Amniotic stem cell (primary cell): ENCODE measurements at regions not wholly inside any gene's neighbourhood (a gene's known extent, or its start where the extent isn't known, plus 50 kb on each side); places are given as distances from the start of the nearest gene placed in this dataset.

Experiments
- DNase-seq: peaks from one replicate; lab custom pipeline; 2025; lab: John Stamatoyannopoulos, UW

GRCh38 chr11:121740902-121741301 lies 288.1 kb upstream of the SORL1-AS1 start:
- no peak for DNase-seq

GRCh38 chr11:121733858-121734257 lies 281.1 kb upstream of the SORL1-AS1 start:
- DNase-seq: no peak

- no peak for DNase-seq
Measured at GRCh38 chr11:121727942-121728341, 275.2 kb upstream of the SORL1-AS1 start.

GRCh38 chr11:121723246-121723741 lies 270.5 kb upstream of the SORL1-AS1 start:
- DNase-seq: no peak

GRCh38 chr11:121722431-121723245 lies 269.9 kb upstream of the SORL1-AS1 start:
- DNase-seq: peak; percentile 42

- DNase-seq: no peak
Measured at GRCh38 chr11:121721961-121722360, 269.2 kb upstream of the SORL1-AS1 start.

- DNase-seq: no peak
Measured at GRCh38 chr11:121721448-121721847, 268.7 kb upstream of the SORL1-AS1 start.

- no peak for DNase-seq
Measured at GRCh38 chr11:121717296-121717695, 264.5 kb upstream of the SORL1-AS1 start.

- DNase-seq: no peak
Measured at GRCh38 chr11:121716060-121716459, 263.3 kb upstream of the SORL1-AS1 start.

GRCh38 chr11:121715405-121715804 lies 262.6 kb upstream of the SORL1-AS1 start:
- DNase-seq: no peak

GRCh38 chr11:121714351-121714750 lies 261.6 kb upstream of the SORL1-AS1 start:
- DNase-seq: no peak

- DNase-seq: no peak
Measured at GRCh38 chr11:121711939-121712338, 259.2 kb upstream of the SORL1-AS1 start.

GRCh38 chr11:121711236-121711635 lies 258.5 kb upstream of the SORL1-AS1 start:
- no peak for DNase-seq

GRCh38 chr11:121706884-121707420 lies 254.2 kb upstream of the SORL1-AS1 start:
- no peak for DNase-seq

GRCh38 chr11:121703201-121703600 lies 250.4 kb upstream of the SORL1-AS1 start:
- DNase-seq: no peak

GRCh38 chr11:121700968-121701367 lies 248.2 kb upstream of the SORL1-AS1 start:
- DNase-seq: no peak

GRCh38 chr11:121699801-121700200 lies 247.0 kb upstream of the SORL1-AS1 start:
- DNase-seq: no peak

- no peak for DNase-seq
Measured at GRCh38 chr11:121696931-121697670, 244.3 kb upstream of the SORL1-AS1 start.

GRCh38 chr11:121696177-121696871 lies 243.6 kb upstream of the SORL1-AS1 start:
- no peak for DNase-seq

GRCh38 chr11:121692236-121692635 lies 239.5 kb upstream of the SORL1-AS1 start:
- DNase-seq: no peak

GRCh38 chr11:121688860-121689614 lies 236.3 kb upstream of the SORL1-AS1 start:
- no peak for DNase-seq
